ENCODE measurements at regions not wholly inside any gene's neighbourhood (a gene's known extent, or its start where the extent isn't known, plus 50 kb on each side); places are given as distances from the start of the nearest gene placed in this dataset.

- TF ChIP-seq CTCF (conservative IDR thresholded peaks at IDR 0.05; ENCODE audit: low read depth, low read length) (no peak), EZH2 (IDR thresholded peaks at IDR 0.05; ENCODE audit: low read length, unreplicated experiment) (no peak)
Measured at GRCh38 chr4:13109536-13109935, 374.6 kb downstream of the RAB28 start.

All from PC-3 (cell line).